Neural progenitor cell (in vitro differentiated cells): ENCODE measurements at regions not wholly inside any gene's neighbourhood (a gene's known extent, or its start where the extent isn't known, plus 50 kb on each side); places are given as distances from the start of the nearest gene placed in this dataset.
"Not testable (repeated sequence)": the region's sequence is repeated elsewhere in the genome, so short reads cannot be mapped to it uniquely, and the experiment has no call there.

Experiments
- DNase-seq: peaks from one replicate; pipeline ENCODE4 v3.0.0-alpha.2; 2016; ENCODE audit warnings: low spot score
- H2AFZ ChIP-seq: fragments of 200-600 bp; sonication (generic); replicated peaks from 2 replicates; pipeline ENCODE4 v1.6.1; 2016; ENCODE audit warnings: antibody characterized with exemption
- H3F3A ChIP-seq: fragments of 200-600 bp; sonication (generic); 2 replicates; pipeline ENCODE4 v1.6.1; 2016; ENCODE audit warnings: antibody characterized with exemption, low read depth
- H3K27ac ChIP-seq: fragments of 200-600 bp; sonication (generic); 2 replicates; pipeline ENCODE4 v1.5.1; 2016; ENCODE audit warnings: mild to moderate bottlenecking
- H3K27me3 ChIP-seq: fragments of 200-600 bp; sonication (generic); 2 replicates; pipeline ENCODE4 v1.6.1; 2016; ENCODE audit warnings: mild to moderate bottlenecking, moderate library complexity
- H3K36me3 ChIP-seq: fragments of 200-600 bp; sonication (generic); 2 replicates; pipeline ENCODE4 v1.5.1; 2016
- H3K4me1 ChIP-seq: fragments of 200-600 bp; sonication (generic); 2 replicates; pipeline ENCODE4 v1.6.1; 2016; ENCODE audit warnings: mixed run types
- H3K4me2 ChIP-seq: fragments of 200-600 bp; sonication (generic); 2 replicates; pipeline ENCODE4 v1.6.1; 2016
- H3K4me3 ChIP-seq: fragments of 200-600 bp; sonication (generic); 2 replicates; pipeline ENCODE4 v1.5.1; 2016
- H3K79me2 ChIP-seq: fragments of 200-600 bp; sonication (generic); 2 replicates; pipeline ENCODE4 v1.6.1; 2016; ENCODE audit warnings: low read depth
- H3K9ac ChIP-seq: fragments of 200-600 bp; sonication (generic); 2 replicates; pipeline ENCODE4 v1.6.1; 2016
- H3K9me3 ChIP-seq: fragments of 200-600 bp; sonication (generic); 2 replicates; pipeline ENCODE4 v1.5.1; 2016; ENCODE audit warnings: low read depth
- H4K20me1 ChIP-seq: fragments of 200-600 bp; sonication (generic); 2 replicates; pipeline ENCODE4 v1.6.1; 2016; ENCODE audit warnings: low read depth
- H3K27ac Mint-ChIP-seq: 3 replicates; pipeline ENCODE4 v1.8.0; 2021; ENCODE audit warnings: mixed read lengths
- H3K27me3 Mint-ChIP-seq: 2 replicates; pipeline ENCODE4 v1.8.0; 2022; ENCODE audit warnings: low read depth, mild to moderate bottlenecking, inconsistent platforms, moderate library complexity, mixed read lengths; ENCODE audit not compliant: insufficient read depth
- H3K36me3 Mint-ChIP-seq: 3 replicates; pipeline ENCODE4 v1.8.0; 2021; ENCODE audit warnings: mixed read lengths
- H3K4me1 Mint-ChIP-seq: 3 replicates; pipeline ENCODE4 v1.8.0; 2021; ENCODE audit warnings: mixed read lengths
- H3K4me3 Mint-ChIP-seq: 3 replicates; pipeline ENCODE4 v1.8.0; 2021; ENCODE audit warnings: mild to moderate bottlenecking, moderate library complexity, mixed read lengths
- H3K9me3 Mint-ChIP-seq: 3 replicates; pipeline ENCODE4 v1.8.0; 2020; ENCODE audit warnings: mixed read lengths
- CTCF ChIP-seq: fragments of 200-600 bp; sonication (generic); IDR thresholded peaks from 2 replicates; pipeline ENCODE4 v1.5.1; 2017; ENCODE audit warnings: antibody characterized with exemption, mild to moderate bottlenecking
- EZH2 ChIP-seq: fragments of 200-600 bp; sonication (generic); IDR thresholded peaks from 2 replicates; pipeline ENCODE4 v1.6.1; 2017; ENCODE audit warnings: antibody characterized with exemption, mild to moderate bottlenecking, moderate library complexity
- EZH2phosphoT487 ChIP-seq: fragments of 200-600 bp; sonication (generic); IDR thresholded peaks from 2 replicates; pipeline ENCODE4 v1.6.1; 2017; ENCODE audit warnings: antibody characterized with exemption

GRCh38 chr11:48649064-48649463 lies 160.5 kb downstream of the OR4A47 start:
- H3K9ac ChIP-seq, H3K79me2 ChIP-seq, H3K27me3 Mint-ChIP-seq, H3K4me3 Mint-ChIP-seq, H3K27ac Mint-ChIP-seq, H3K4me2 ChIP-seq, H3K27me3 ChIP-seq, H3K36me3 ChIP-seq, H3K36me3 Mint-ChIP-seq, H4K20me1 ChIP-seq, H3K27ac ChIP-seq, H3K4me1 Mint-ChIP-seq, DNase-seq, H3F3A ChIP-seq, H3K4me3 ChIP-seq, H2AFZ ChIP-seq, H3K4me1 ChIP-seq: not testable (repeated sequence)
- peaks cover 41% of the 10 kb centered on the region for H3K9me3 Mint-ChIP-seq
- peaks cover 35% of the 10 kb centered on the region for H3K9me3 ChIP-seq

DNA sequence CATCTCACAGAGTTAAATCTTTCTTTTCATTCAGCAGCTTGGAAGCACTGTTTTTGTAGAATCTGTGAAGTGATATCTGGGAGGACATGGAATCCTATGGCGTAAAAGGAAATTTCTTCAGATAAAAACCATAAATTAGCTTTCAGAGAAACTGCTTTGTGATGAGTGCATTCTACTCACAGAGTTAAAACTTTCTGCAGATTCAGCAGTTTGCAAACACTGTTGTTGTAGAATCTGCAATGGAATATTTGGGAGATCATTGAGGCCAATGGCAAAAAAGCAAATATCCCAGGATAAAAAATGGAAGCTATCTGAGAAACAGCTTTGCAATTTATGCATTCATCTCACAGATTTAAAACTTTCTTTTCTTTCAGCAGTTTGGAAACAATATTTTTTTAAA lies 180.6 kb downstream of the OR4A47 start:
- no peaks in the 10 kb centered on the region for H3K27me3 ChIP-seq
- H3K36me3 ChIP-seq: no peaks in the 10 kb centered on the region
- no peaks in the 10 kb centered on the region for H3K79me2 ChIP-seq
- no peaks in the 10 kb centered on the region for H3K4me1 ChIP-seq
- H3K4me3 ChIP-seq: no peak overlapping the region
- no peaks in the 10 kb centered on the region for H3K4me1 Mint-ChIP-seq
- H3K27ac Mint-ChIP-seq: no peak overlapping the region
- H3K27ac ChIP-seq: no peak overlapping the region
- H3K9me3 ChIP-seq: peaks cover 29% of the 10 kb centered on the region
- no peak overlapping the region for H3K9ac ChIP-seq
- no peaks in the 10 kb centered on the region for H3F3A ChIP-seq
- no peaks in the 10 kb centered on the region for H4K20me1 ChIP-seq
- no peaks in the 10 kb centered on the region for H3K36me3 Mint-ChIP-seq
- peaks cover 17% of the 10 kb centered on the region for H3K9me3 Mint-ChIP-seq
- no peak overlapping the region for H3K4me2 ChIP-seq
- no peak overlapping the region for H3K4me3 Mint-ChIP-seq
- no peaks in the 10 kb centered on the region for H3K27me3 Mint-ChIP-seq
- TF ChIP-seq EZH2phosphoT487: no peak
- TF ChIP-seq CTCF: no peak
- no peak for TF ChIP-seq EZH2
- no peak overlapping the region for H2AFZ ChIP-seq
- no peak for DNase-seq

DNA sequence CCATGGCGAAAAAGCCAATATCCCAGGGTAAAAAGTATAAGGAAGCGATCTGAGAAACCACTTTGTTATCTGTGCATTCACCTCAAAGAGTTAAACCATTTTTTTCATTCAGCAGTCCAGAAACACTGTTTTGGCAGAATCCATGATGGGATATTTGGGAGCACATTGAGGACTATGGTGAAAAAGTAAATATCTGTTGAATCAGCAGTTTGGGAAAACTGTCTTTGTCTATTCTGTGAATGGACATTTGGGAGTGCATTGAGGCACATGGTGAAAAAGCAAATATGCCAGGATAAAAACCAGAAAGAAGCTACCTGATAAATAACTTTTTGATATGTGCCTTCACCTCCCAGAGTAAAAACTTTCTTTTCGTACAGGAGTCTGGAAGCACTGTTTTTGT lies 187.4 kb downstream of the OR4A47 start:
- Histone ChIP-seq H3K4me1 (no peaks in the 10 kb centered on the region), H3F3A (no peaks in the 10 kb centered on the region), H3K79me2 (no peaks in the 10 kb centered on the region), H3K4me2 (no peak overlapping the region), H4K20me1 (no peaks in the 10 kb centered on the region), H2AFZ (no peak overlapping the region), H3K4me3 (no peak overlapping the region), H3K27me3 (no peaks in the 10 kb centered on the region), H3K9ac (no peak overlapping the region), H3K9me3 (peaks cover 15% of the 10 kb centered on the region), H3K36me3 (no peaks in the 10 kb centered on the region), H3K27ac (no peak overlapping the region)
- DNase-seq: no peak
- Mint-ChIP-seq H3K27me3 (no peaks in the 10 kb centered on the region), H3K27ac (no peak overlapping the region), H3K9me3 (peaks cover 40% of the 10 kb centered on the region), H3K4me1 (no peaks in the 10 kb centered on the region), H3K4me3 (no peak overlapping the region), H3K36me3 (no peaks in the 10 kb centered on the region)
- TF ChIP-seq CTCF (no peak), EZH2 (no peak), EZH2phosphoT487 (no peak)

- Histone ChIP-seq H3F3A (no peaks in the 10 kb centered on the region), H3K27me3 (no peaks in the 10 kb centered on the region), H3K9ac (no peak overlapping the region), H3K4me2 (no peak overlapping the region), H3K36me3 (no peaks in the 10 kb centered on the region), H4K20me1 (no peaks in the 10 kb centered on the region), H3K79me2 (no peaks in the 10 kb centered on the region), H3K27ac (no peak overlapping the region), H3K9me3 (peaks cover 10% of the 10 kb centered on the region), H2AFZ (no peak overlapping the region), H3K4me3 (no peak overlapping the region), H3K4me1 (no peaks in the 10 kb centered on the region)
- Mint-ChIP-seq H3K4me1 (no peaks in the 10 kb centered on the region), H3K27me3 (no peaks in the 10 kb centered on the region), H3K9me3 (peaks cover 55% of the 10 kb centered on the region), H3K4me3 (no peak overlapping the region), H3K36me3 (no peaks in the 10 kb centered on the region), H3K27ac (no peak overlapping the region)
- no peak for DNase-seq
- no peak for TF ChIP-seq EZH2
- TF ChIP-seq EZH2phosphoT487: no peak
Observed at GRCh38 chr11:48683226-48683720, 194.7 kb downstream of the OR4A47 start.

DNA sequence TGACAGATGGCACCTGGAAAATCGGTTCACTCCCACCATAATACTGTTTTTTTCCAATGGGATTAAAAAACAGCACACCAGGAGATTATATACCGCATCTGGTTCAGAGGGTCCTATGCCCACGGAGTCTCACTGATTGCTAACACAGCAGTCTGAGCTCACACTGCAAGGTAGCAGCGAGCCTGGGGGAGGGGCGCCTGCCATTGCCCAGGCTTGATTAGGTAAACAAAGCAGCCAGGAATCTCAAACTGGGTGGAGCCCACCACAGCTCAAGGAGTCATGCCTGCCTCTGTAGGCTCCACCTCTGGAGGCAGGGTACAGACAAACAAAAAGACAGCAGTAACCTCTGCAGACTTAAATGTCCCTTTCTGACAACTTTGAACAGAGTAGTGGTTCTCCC lies 240.9 kb downstream of the OR4A47 start:
- not testable (repeated sequence) for H3K4me1 Mint-ChIP-seq

DNA sequence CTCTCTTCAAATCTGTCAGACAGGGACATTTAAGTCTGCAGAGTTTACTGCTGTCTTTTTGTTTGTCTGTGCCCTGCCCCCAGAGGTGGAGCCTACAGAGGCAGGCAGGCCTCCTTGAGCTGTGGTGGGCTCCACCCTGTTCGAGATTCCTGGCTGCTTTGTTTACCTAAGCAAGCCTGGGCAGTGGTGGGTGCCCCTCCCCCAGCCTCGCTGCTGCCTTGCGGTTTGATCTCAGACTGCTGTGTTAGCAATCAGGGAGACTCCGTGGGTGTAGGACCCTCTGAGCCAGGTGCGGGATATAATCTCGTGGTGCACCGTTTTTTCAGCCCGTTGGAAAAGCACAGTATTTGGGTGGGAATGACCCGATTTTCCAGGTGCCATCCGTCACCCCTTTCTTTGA lies 233.6 kb downstream of the TRIM51G start:
- H3K4me1 ChIP-seq, H4K20me1 ChIP-seq, H3K27ac ChIP-seq, H3K36me3 Mint-ChIP-seq, H3K4me3 ChIP-seq, H3K79me2 ChIP-seq, H3K4me3 Mint-ChIP-seq, H3K27ac Mint-ChIP-seq, H3K4me1 Mint-ChIP-seq, H2AFZ ChIP-seq, DNase-seq, H3K36me3 ChIP-seq, H3K4me2 ChIP-seq, H3K27me3 ChIP-seq, H3K27me3 Mint-ChIP-seq, H3F3A ChIP-seq, H3K9ac ChIP-seq: not testable (repeated sequence)
- peaks cover 13% of the 10 kb centered on the region for H3K9me3 ChIP-seq
- peaks cover 15% of the 10 kb centered on the region for H3K9me3 Mint-ChIP-seq

More for the DNA sequence above, 240.9 kb downstream of the OR4A47 start:
- not testable (repeated sequence) for H3K9ac ChIP-seq, H2AFZ ChIP-seq, H3K4me3 ChIP-seq, H3K4me1 ChIP-seq, H3K36me3 Mint-ChIP-seq, H3K79me2 ChIP-seq, H3K27me3 ChIP-seq, H3K27ac Mint-ChIP-seq, H3K27ac ChIP-seq, H3F3A ChIP-seq, H3K36me3 ChIP-seq, H3K4me2 ChIP-seq, H3K4me3 Mint-ChIP-seq, DNase-seq, H4K20me1 ChIP-seq, H3K27me3 Mint-ChIP-seq
- peaks cover 25% of the 10 kb centered on the region for H3K9me3 ChIP-seq
- H3K9me3 Mint-ChIP-seq: peaks cover 32% of the 10 kb centered on the region
